NOMO-1 treated with DMSO at 0.1 percent for 48 hours (cell line): ENCODE measurements at regions not wholly inside any gene's neighbourhood (a gene's known extent, or its start where the extent isn't known, plus 50 kb on each side); places are given as distances from the start of the nearest gene placed in this dataset.

Experiments used
- DNase-seq: peaks from one replicate; lab custom pipeline; 2025; ENCODE audit not compliant: unreplicated experiment; lab: John Stamatoyannopoulos, UW

DNA sequence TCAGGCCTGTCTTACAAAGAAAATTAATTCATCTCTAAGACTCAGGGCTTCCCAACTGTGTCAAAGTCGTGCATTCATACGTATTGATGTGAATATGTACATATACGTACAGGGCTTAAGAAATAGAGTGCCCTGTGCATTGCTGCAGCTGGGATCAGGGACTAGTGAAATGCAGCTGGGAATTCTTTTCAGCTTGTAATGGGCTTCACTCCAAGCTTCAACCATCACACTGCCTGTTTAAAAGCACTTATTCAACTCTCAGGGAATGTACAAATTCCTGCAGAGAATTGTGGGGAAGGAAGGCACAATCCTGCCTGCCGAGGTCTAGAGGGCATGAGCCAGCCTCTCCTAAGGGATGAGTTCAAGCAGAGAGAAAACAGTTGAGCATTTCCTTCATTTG, 59.6 kb upstream of the MAN2A1 start:
- no peak for DNase-seq

- no peak for DNase-seq
These were observed 61.1 kb upstream of the MAN2A1 start for GRCh38 chr5:109628591-109628990.

GRCh38 chr5:109621266-109621665, 68.5 kb upstream of the MAN2A1 start:
- peak; percentile 57 for DNase-seq

- DNase-seq = no peak
These were observed 69.1 kb upstream of the MAN2A1 start for GRCh38 chr5:109620651-109621050.

DNA sequence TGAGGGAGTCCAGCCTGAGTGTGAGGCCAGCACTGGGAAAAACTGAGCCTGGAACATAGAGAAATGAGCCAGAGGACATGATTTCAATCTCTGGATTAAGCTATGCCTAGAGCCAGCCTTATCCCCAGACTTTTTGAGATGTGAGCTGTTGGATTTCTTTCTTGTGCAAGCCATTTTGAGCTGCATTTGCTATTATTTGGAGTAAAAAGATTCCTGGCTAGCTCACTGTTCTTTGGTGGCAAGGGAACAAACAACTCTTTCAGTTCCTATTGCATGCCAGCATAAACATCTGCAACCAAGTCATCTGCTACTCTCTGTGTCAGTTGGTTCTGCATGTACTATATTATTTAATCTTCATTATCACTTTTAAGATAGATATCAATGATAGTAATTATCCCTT, 70.1 kb upstream of the MAN2A1 start:
- no peak for DNase-seq

GRCh38 chr5:109619021-109619460, 70.7 kb upstream of the MAN2A1 start:
- DNase-seq = peak; percentile 71

- no peak for DNase-seq
These were observed 74.7 kb upstream of the MAN2A1 start for GRCh38 chr5:109614981-109615380.

- DNase-seq = no peak
These were observed 75.4 kb upstream of the MAN2A1 start for GRCh38 chr5:109614301-109614700.

DNA sequence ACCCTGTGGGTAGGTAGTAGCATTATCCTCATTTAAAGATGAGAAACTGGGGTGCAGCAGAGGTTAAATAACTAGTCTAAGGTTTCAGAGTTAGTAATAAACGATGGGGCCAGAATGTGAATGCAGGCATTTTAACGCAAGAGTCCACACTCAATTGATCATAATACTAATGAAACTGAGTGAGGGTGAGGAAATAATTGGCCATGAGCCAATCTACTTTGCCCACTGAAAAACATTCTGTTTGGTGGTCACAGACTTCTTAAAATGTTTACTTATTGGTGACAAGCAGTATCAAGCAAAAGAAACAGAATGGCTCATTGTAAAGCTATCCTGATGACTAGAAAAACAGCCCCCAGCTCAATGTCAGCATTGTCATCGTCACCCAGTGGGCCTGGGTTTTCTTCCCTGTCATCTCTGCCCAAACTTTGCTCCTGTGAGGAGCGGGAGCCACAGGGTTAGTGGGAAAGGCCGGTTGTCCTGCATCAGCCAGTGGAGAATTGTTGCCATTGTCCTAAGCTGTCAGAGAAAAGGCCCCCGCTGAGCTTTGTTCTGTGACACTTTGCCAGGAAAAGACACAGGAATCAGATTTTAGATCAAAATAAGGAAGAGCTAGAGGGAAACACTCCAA, 77.3 kb upstream of the MAN2A1 start:
- DNase-seq = no peak

DNA sequence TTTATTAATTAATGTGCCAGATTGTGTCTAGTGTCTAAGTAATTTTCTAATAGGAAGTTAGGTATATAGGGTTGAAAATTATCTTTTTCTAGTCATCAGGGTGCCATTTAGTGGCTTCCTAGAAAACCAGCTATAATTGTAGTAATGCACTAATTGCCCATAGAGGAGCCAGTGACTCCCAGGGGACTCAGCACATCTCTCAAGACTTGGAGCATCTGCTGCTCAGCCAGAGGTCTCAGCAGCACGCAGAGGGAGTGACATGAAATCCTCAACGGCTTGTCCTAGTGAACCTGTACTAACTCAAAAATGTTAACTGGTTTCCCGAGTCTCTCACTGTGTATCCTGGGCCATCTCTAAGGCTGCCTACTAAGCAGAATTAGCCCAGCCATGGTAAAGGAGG, 78.2 kb upstream of the MAN2A1 start:
- DNase-seq = no peak

DNA sequence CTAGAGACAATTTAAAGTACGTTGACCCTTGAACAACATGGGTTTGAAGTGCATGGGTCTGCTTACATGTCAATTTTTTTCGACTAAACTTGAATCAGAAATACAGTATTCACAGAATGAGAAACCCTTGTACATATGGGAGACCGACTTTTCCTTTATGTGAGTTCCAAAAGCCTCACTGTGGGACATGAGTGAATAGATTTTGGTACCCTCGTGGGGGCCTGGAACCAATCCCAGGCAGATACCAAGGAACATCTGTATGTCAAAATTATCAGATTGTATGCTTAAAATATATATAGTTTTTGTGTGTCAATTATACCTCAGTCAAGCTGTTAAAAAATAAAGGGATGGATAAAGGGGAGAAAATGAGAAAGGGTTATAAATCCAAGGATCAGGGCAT, 78.7 kb upstream of the MAN2A1 start:
- DNase-seq = no peak

- no peak for DNase-seq
These were observed 79.1 kb upstream of the MAN2A1 start for GRCh38 chr5:109610581-109610980.

DNA sequence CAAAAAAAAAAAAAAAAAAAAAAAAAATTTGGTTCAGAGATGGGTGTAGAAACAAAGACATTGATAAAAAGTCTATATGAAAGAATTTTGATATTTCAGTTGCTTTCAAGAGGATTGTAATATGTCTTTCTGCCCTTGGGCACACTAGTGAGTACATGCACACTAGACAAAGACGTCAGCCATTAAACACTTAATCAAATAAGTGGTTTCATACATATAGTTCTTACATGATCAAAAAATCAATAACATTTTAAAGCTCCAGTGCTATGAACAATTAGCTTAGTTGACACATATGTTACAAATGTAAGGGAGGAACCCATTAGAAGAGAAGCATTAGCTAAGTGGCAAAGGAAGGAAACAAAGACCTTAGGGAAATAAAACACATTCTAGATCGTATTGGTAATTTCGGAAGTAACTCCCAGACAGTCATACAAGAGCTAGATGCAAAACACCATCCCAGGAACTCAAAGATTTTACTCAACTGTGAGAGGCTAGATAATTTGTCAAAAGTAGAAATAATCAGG, 84.5 kb upstream of the MAN2A1 start:
- DNase-seq = no peak

DNA sequence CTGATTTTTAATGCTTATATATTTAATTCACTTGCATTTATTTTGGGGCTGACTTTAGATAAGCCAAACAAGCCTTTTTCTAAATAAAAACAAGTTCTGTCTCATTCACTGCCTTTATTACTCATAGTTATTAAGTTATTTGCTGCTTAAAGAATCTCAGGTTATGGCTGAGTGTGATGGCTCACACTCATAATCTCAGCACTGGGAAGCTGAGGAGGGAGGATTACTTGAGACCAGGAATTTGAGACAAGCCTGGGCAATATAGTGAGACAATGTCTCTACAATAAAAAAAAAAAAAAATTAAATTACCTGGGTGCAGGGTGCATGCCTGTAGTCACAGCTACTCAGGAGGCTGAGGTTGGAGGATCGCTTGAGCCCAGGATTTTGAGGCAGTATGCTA, 85.0 kb upstream of the MAN2A1 start:
- no peak for DNase-seq

DNA sequence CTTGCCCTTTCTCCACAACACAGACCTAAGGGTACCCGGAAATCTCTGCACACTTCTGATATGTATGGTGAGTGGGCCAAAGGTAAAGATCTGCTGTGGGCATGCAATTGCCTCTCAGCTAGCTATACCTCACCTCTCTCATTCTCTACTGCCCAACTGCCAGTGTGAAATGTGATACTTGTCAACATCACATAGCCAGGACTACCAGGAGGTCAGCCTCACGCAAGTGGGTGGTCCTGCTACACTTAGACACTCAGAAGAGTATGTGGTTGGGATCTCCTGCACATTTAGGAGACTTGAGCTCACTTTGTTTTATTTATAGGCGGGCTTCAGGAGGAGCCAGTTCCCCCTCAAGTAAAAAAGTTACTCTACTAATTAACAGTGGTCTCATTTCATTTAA, 88.0 kb upstream of the MAN2A1 start:
- no peak for DNase-seq

DNA sequence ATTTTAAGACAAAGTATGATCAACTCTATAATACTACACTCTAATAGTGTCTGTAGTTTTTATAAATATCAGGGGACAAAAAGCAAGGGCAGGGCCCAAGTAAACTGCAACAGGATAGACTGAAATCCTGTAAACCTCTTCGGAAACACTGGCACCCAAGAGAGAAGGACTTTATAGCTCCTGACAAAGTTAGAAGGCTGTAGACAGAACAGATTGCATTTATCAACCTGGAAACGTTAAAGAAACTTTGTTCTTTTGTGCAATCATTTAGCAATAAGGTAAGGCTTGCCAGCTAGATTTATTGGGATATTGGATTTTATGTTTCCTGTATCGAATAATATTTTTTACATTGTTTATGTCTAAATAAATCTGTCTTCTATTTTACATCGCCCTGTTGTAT, 91.8 kb upstream of the MAN2A1 start:
- DNase-seq = no peak

GRCh38 chr5:109594217-109594616, 95.5 kb upstream of the MAN2A1 start:
- no peak for DNase-seq

DNA sequence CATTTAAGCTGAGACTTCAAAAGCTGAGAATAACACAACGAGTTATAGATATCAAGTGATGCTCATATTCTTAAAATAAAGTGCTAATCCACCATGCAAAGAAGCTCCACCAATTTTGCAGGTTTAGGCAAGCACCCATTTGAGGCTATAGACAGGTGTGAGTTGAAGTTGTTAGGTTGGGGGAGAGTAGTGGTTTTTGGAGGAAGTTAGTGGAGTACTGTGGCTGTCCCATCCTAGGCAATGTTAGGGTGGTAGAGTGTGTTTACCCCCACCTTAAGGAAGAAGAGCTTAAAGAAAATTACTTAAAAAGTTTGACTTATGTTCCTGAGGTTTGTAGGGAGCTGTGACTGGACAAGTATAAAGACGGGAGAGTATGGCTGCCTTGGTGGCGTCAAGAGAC, 98.9 kb upstream of the MAN2A1 start:
- no peak for DNase-seq

GRCh38 chr5:109589986-109590385, 99.7 kb upstream of the MAN2A1 start:
- DNase-seq = no peak

- DNase-seq = no peak
These were observed 100.5 kb upstream of the MAN2A1 start for GRCh38 chr5:109589239-109589638.

- no peak for DNase-seq
These were observed 101.3 kb upstream of the MAN2A1 start for GRCh38 chr5:109588281-109589035.

- DNase-seq = peak; percentile 5
These were observed 104.6 kb upstream of the MAN2A1 start for GRCh38 chr5:109584986-109585599.
